ENCODE measurements at regions not wholly inside any gene's neighbourhood (a gene's known extent, or its start where the extent isn't known, plus 50 kb on each side); places are given as distances from the start of the nearest gene placed in this dataset.

DNA sequence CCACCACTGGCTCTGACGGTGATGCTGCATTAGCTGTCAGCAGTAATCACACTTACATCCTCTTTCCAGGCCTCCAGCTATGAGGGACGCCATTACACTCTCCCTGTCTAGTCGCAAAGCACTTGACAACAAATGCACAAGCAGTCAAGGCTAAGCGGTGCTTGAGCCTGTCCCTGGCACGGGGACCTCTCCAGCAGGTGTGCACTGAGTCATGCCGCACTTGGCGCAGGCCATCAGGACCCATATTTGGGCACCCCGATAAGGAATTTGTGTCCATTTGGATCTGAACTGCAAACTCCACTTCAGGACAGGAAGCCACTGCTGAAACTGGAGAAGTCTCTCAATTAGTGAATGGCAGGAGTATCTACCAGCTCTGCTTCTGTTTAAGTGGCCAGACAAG, 301.9 kb upstream of the OBI1 start:
- no peak for TF ChIP-seq POLR2A (IDR thresholded peaks at IDR 0.05)
- TF ChIP-seq, protein P1, sequence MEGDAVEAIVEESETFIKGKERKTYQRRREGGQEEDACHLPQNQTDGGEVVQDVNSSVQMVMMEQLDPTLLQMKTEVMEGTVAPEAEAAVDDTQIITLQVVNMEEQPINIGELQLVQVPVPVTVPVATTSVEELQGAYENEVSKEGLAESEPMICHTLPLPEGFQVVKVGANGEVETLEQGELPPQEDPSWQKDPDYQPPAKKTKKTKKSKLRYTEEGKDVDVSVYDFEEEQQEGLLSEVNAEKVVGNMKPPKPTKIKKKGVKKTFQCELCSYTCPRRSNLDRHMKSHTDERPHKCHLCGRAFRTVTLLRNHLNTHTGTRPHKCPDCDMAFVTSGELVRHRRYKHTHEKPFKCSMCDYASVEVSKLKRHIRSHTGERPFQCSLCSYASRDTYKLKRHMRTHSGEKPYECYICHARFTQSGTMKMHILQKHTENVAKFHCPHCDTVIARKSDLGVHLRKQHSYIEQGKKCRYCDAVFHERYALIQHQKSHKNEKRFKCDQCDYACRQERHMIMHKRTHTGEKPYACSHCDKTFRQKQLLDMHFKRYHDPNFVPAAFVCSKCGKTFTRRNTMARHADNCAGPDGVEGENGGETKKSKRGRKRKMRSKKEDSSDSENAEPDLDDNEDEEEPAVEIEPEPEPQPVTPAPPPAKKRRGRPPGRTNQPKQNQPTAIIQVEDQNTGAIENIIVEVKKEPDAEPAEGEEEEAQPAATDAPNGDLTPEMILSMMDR (IDR thresholded peaks at IDR 0.05): no peak
